Fibroblast of lung (primary cell): ENCODE measurements at regions not wholly inside any gene's neighbourhood (a gene's known extent, or its start where the extent isn't known, plus 50 kb on each side); places are given as distances from the start of the nearest gene placed in this dataset.

Experiments used
- DNase-seq, 2 donors: peaks; one replicate each; pipeline versions ENCODE4 v3.0.0 to v3.0.0-alpha.2; 2010; ENCODE audit warnings: low read depth in 2 of 2
- H2AFZ ChIP-seq: 2 replicates; pipeline ENCODE4 v1.5.1; 2012; ENCODE audit warnings: low read length, control low read depth, inconsistent platforms
- H3K27ac ChIP-seq: 2 replicates; pipeline ENCODE4 v1.5.1; 2011; ENCODE audit warnings: low read length, control low read depth; ENCODE audit not compliant: insufficient read depth
- H3K27me3 ChIP-seq: 2 replicates; pipeline ENCODE4 v1.5.1; 2011; ENCODE audit warnings: mild to moderate bottlenecking, low read length; ENCODE audit not compliant: control insufficient read depth, insufficient read depth
- H3K36me3 ChIP-seq: 2 replicates; pipeline ENCODE4 v1.5.1; 2011; ENCODE audit warnings: low read length; ENCODE audit not compliant: control insufficient read depth, insufficient read depth
- H3K4me1 ChIP-seq: 2 replicates; pipeline ENCODE4 v1.5.1; 2011; ENCODE audit warnings: low read length; ENCODE audit not compliant: control insufficient read depth, insufficient read depth; ENCODE audit errors: extremely low read depth
- H3K4me2 ChIP-seq: 2 replicates; pipeline ENCODE4 v1.5.1; 2011; ENCODE audit warnings: low read length, control low read depth; ENCODE audit not compliant: insufficient read depth; ENCODE audit errors: extremely low read depth
- H3K4me3 ChIP-seq, 4 experiments: fragments of 200-600 bp in 1 of 4; sonication (generic) in 1 of 4; replicated peaks in 1 of 4; 2 replicates each; pipeline ENCODE4 v1.5.1; 2011 to 2016; ENCODE audit warnings: low read length in 4 of 4, low read depth in 3 of 4, mild to moderate bottlenecking in 3 of 4, control low read depth in 2 of 4, inconsistent platforms in 1 of 4, mixed read lengths in 1 of 4; ENCODE audit not compliant: insufficient read depth in 1 of 4; ENCODE audit errors: control extremely low read depth in 1 of 4
- H3K79me2 ChIP-seq: 2 replicates; pipeline ENCODE4 v1.5.1; 2012; ENCODE audit warnings: mild to moderate bottlenecking, low read length, inconsistent platforms; ENCODE audit not compliant: control insufficient read depth, insufficient read depth
- H3K9ac ChIP-seq: 2 replicates; pipeline ENCODE4 v1.5.1; 2011; ENCODE audit warnings: mild to moderate bottlenecking, low read length, control low read depth; ENCODE audit not compliant: insufficient read depth
- H3K9me3 ChIP-seq: 2 replicates; pipeline ENCODE4 v1.5.1; 2012; ENCODE audit warnings: low read depth, low read length; ENCODE audit not compliant: control insufficient read depth, insufficient read depth
- H4K20me1 ChIP-seq: 2 replicates; pipeline ENCODE4 v1.5.1; 2011; ENCODE audit warnings: low read length; ENCODE audit not compliant: control insufficient read depth, insufficient read depth; ENCODE audit errors: extremely low read depth
- EZH2 ChIP-seq: IDR thresholded peaks from 2 replicates; pipeline ENCODE4 v1.5.1; 2012; ENCODE audit warnings: low read length, control low read depth, mild to moderate bottlenecking; ENCODE audit errors: missing control alignments
- TF ChIP-seq, protein P1 (sequence below), 2 donors: IDR thresholded peaks in 1 of 2; conservative IDR thresholded peaks in 1 of 2; 1 replicate in 1 of 2; 2 replicates in 1 of 2; pipeline ENCODE4 v1.5.1; 2011 to 2012; ENCODE audit warnings: low read length in 2 of 2, control low read depth in 1 of 2, inconsistent platforms in 1 of 2, low read depth in 1 of 2, mild to moderate bottlenecking in 1 of 2

- DNase-seq = no peak
- Histone ChIP-seq H3K4me3 (no peak overlapping the region), H3K27ac (no peak overlapping the region), H3K9me3 (no peaks in the 10 kb centered on the region), H3K4me2 (no peak overlapping the region), H3K36me3 (no peaks in the 10 kb centered on the region), H4K20me1 (no peaks in the 10 kb centered on the region), H2AFZ (no peak overlapping the region), H3K27me3 (no peaks in the 10 kb centered on the region), H3K79me2 (no peaks in the 10 kb centered on the region), H3K9ac (no peak overlapping the region), H3K4me1 (no peaks in the 10 kb centered on the region)
- TF ChIP-seq, protein P1, sequence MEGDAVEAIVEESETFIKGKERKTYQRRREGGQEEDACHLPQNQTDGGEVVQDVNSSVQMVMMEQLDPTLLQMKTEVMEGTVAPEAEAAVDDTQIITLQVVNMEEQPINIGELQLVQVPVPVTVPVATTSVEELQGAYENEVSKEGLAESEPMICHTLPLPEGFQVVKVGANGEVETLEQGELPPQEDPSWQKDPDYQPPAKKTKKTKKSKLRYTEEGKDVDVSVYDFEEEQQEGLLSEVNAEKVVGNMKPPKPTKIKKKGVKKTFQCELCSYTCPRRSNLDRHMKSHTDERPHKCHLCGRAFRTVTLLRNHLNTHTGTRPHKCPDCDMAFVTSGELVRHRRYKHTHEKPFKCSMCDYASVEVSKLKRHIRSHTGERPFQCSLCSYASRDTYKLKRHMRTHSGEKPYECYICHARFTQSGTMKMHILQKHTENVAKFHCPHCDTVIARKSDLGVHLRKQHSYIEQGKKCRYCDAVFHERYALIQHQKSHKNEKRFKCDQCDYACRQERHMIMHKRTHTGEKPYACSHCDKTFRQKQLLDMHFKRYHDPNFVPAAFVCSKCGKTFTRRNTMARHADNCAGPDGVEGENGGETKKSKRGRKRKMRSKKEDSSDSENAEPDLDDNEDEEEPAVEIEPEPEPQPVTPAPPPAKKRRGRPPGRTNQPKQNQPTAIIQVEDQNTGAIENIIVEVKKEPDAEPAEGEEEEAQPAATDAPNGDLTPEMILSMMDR (conservative IDR thresholded peaks at IDR 0.05 in 1 of 2, IDR thresholded peaks at IDR 0.05 in 1 of 2; ENCODE audit: low read depth in 1 of 2, low read length in 2 of 2) = no peak
- no peak for TF ChIP-seq EZH2
These were observed 69.9 kb downstream of the JRKL start for GRCh38 chr11:96459751-96460150.

DNA sequence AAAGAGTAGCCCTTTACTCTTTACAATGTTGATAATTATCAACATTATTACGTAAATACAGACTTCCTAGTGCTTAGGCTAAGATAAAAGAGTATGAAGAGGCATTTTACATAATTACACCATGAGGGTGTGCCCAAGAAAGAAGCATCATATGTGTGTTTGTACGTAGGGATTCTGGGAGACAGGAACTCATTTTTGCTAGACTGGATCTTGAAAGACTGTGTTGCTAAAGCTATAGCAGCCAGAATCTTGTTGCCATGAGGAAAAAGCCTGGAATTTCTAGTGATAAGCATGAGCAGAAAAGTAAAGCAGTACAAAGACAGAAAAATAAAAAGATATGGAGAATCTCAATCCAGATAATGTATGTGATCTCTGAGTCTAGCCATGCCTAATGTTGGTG is 72.1 kb downstream of the JRKL start:
- no peaks in the 10 kb centered on the region for H3K79me2 ChIP-seq
- no peaks in the 10 kb centered on the region for H3K9me3 ChIP-seq
- H3K27ac ChIP-seq = no peak overlapping the region
- no peaks in the 10 kb centered on the region for H4K20me1 ChIP-seq
- H3K27me3 ChIP-seq = no peaks in the 10 kb centered on the region
- no peak overlapping the region for H3K4me3 ChIP-seq
- no peak overlapping the region for H3K4me2 ChIP-seq
- TF ChIP-seq EZH2 = no peak
- TF ChIP-seq, protein P1 (conservative IDR thresholded peaks at IDR 0.05 in 1 of 2, IDR thresholded peaks at IDR 0.05 in 1 of 2; ENCODE audit: low read depth in 1 of 2, low read length in 2 of 2) = no peak
- no peak for DNase-seq
- no peaks in the 10 kb centered on the region for H3K36me3 ChIP-seq
- no peak overlapping the region for H3K9ac ChIP-seq
- no peak overlapping the region for H2AFZ ChIP-seq
- H3K4me1 ChIP-seq = no peaks in the 10 kb centered on the region

- H3K27me3 ChIP-seq = no peaks in the 10 kb centered on the region
- TF ChIP-seq, protein P1 (conservative IDR thresholded peaks at IDR 0.05 in 1 of 2, IDR thresholded peaks at IDR 0.05 in 1 of 2; ENCODE audit: low read depth in 1 of 2, low read length in 2 of 2) = peak; percentile 61 to 64
- no peak for TF ChIP-seq EZH2
- H2AFZ ChIP-seq = peak overlapping the region; percentile 42
- no peaks in the 10 kb centered on the region for H3K9me3 ChIP-seq
- H3K79me2 ChIP-seq = no peaks in the 10 kb centered on the region
- H3K4me2 ChIP-seq = no peak overlapping the region
- no peak overlapping the region for H3K27ac ChIP-seq
- H3K36me3 ChIP-seq = no peaks in the 10 kb centered on the region
- peak overlapping the region in 1 of 4 experiments; percentile 44 for H3K4me3 ChIP-seq
- no peak overlapping the region for H3K9ac ChIP-seq
- DNase-seq = peak; percentile 68 to 89
- no peaks in the 10 kb centered on the region for H3K4me1 ChIP-seq
- no peaks in the 10 kb centered on the region for H4K20me1 ChIP-seq
These were observed 75.0 kb downstream of the JRKL start for GRCh38 chr11:96464700-96465307.
